ENCODE measurements at regions not wholly inside any gene's neighbourhood (a gene's known extent, or its start where the extent isn't known, plus 50 kb on each side); places are given as distances from the start of the nearest gene placed in this dataset.

GRCh38 chr5:8908055-8908683 is 637.7 kb downstream of the SEMA5A start:
- no peak for DNase-seq (ENCODE audit: low read depth)

GRCh38 chr5:8912106-8912505 is 633.8 kb downstream of the SEMA5A start:
- DNase-seq (ENCODE audit: low read depth): no peak

GRCh38 chr5:8913522-8913921 is 632.4 kb downstream of the SEMA5A start:
- no peak for DNase-seq (ENCODE audit: low read depth)

DNA sequence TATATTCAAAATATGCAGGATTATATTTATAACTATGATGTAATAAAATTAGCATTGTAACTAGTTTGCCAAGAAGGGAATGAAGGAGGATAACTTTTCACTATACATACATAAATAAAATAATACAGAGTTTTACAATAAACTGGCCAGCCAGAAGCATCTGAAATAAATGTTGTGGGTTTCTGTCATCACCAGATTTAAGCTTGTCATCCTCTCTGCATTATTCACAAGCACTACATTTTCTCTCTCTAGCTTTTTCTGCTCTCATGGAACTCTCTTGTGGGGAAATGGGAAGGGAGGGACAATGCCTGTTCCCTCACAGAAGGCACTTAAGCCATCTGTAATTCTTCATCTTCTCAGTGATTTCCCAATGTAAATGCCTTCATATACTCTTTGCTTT is 626.8 kb downstream of the SEMA5A start:
- no peak for DNase-seq (ENCODE audit: low read depth)

- no peak for DNase-seq (ENCODE audit: low read depth)
These were observed 622.3 kb downstream of the SEMA5A start for GRCh38 chr5:8923526-8923925.

DNA sequence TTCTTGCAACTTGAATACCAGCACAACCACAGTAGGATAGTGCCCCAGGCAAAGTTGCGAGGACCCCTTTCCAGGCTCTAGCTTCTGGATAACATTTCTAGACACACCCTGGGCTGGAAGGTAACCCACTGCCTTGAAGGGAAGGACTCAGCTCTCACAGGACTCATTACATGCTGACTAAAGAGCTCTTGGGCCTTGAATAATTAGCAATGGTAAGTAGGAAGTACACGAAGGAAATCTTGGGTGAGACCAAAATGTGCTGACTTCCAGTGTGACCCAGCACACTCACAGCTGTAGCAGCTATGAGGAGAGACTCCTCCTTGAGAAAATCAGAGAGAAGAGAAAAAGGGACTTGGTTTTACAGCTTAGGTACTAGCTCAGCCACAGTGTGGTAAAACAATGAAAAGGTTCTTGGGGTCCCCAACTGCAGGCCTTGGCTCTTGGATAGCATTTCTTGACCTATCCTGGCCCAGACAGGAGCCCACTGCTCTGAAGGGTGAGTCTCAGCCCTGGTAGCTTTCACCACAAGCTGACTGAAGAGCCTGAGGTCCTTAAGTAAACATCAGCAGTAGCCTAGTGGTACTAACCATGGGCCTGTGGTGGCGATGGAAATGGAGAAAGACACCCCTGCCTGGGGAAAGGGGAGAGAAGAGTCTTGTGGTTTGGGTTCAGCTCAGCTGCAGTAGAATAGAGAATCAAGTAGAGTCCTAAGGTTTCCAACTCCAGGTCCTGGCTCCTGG is 621.7 kb downstream of the SEMA5A start:
- DNase-seq (ENCODE audit: low read depth): no peak

GRCh38 chr5:8930021-8930420 is 615.9 kb downstream of the SEMA5A start:
- no peak for DNase-seq (ENCODE audit: low read depth)

GRCh38 chr5:8934455-8934854 is 611.4 kb downstream of the SEMA5A start:
- no peak for DNase-seq (ENCODE audit: low read depth)

DNA sequence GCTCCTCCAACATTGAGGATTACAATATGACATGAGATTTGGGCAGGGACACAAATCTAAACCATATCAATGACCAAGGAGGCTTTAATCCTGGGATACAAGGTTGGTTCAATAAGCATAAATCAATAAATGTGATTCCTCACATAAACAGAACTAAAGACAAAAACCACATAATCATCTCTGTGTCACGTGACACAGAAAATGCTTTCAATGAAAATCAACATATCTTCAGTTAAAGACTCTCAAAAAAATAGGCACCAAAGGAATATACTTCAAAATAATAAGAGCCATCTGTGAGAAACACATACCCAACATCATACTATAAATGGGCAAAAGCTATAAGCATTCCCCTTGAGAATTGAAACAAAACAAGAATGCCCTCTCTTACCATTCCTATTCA is 604.9 kb downstream of the SEMA5A start:
- DNase-seq (ENCODE audit: low read depth): no peak

DNA sequence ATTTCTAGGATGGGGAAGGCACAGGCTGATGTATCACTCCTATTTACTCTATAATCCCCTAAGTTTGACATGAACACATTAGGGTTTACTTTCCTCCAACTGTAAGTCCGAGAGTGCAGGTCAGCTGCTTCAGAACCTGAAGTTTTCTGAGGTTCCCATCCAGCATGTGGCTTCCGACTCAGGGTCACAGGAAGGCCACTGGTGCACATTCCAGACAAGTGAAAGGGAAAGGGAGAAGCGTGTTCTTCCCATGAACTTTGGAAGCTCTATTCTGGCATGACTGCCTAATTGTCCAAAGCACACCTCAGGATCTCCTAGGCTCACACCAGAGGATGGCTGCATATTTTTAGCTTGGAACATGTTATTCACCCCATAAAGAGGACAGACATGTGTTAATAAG is 602.6 kb downstream of the SEMA5A start:
- DNase-seq (ENCODE audit: low read depth): no peak

- no peak for DNase-seq (ENCODE audit: low read depth)
These were observed 601.9 kb downstream of the SEMA5A start for GRCh38 chr5:8944005-8944404.

- DNase-seq (ENCODE audit: low read depth): no peak
These were observed 599.9 kb downstream of the SEMA5A start for GRCh38 chr5:8945972-8946371.

DNA sequence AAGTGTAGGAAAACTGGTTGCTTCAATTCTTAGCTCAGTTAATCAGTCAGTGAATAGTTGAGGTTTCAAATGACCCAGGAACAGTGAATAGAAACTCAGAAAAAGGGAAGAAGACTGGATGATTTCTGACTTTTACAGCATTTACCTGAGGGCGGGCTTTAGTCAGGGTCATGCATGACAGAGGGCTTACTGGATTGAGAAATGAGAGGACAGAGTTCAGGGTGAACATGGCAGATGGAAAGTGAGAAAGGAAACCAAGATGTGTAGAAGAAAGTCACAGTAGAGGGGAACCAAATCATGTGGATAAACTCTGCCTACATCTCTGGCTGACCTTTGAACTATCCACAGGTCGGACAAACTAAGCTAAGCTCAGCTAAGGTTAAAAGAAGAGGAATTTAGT is 596.0 kb downstream of the SEMA5A start:
- DNase-seq (ENCODE audit: low read depth): no peak

GRCh38 chr5:8952147-8952546 is 593.7 kb downstream of the SEMA5A start:
- DNase-seq (ENCODE audit: low read depth): no peak

DNA sequence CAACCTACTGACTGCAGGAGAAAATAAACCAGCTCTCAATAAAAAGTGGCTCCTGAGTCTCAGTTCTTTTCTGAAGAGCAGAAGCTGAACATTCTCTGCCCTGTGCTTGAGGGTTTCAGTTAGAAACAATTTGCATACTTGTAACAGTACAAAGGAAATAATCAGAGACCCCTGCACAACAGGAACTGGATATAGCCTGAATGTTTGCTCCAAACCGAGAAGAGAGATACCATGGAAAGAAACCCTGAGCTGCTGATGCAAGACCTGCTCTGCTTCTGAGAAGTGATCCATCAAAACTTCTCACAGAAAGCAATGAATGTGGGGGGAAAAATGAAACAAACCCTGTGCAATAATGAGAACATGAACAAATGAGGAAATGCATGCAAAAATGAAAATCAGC is 592.9 kb downstream of the SEMA5A start:
- DNase-seq (ENCODE audit: low read depth): no peak

DNA sequence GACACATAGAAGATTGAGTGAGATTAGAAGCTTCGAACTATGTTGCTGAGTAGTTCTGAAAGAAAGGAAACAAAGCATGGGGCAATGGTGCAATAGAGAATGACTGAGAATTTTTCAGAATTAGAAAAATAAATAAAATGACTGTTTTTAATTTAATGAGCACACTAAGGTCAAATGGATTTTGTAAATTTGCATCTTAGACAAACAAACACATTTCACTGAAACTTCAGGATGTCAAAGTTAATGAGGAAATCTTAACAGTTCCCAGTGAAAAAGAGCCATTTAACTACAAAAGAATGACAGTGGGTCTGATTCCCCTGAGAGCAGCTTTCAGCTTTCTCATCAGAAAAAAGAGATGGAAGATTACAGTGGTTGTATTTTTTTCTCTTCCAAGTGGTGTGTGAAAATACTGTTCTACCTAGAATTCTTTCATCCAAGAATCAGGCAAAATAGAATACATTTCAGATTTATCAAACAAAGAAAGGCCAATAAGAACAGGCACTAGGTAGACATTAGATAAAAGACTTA is 591.9 kb downstream of the SEMA5A start:
- no peak for DNase-seq (ENCODE audit: low read depth)

- DNase-seq (ENCODE audit: low read depth): no peak
These were observed 591.1 kb downstream of the SEMA5A start for GRCh38 chr5:8954801-8955200.

DNA sequence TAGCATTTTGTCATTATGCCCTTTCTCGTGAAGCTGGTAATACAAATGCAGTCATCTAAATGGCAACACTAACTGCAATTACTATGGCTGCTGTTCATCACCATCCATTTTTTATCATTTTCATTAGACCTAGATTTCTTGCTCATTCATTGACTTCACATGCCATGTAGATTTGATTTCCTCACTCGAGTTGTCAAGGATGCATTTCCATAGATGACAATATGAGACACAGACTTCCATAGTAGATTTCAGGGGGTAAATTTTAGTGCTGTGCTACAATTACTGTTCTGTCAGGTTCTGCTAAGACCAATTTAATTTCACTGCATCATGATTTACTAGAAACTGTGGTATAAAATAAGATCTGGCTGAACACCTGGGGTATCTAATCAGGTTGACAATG is 589.2 kb downstream of the SEMA5A start:
- DNase-seq (ENCODE audit: low read depth): no peak

- no peak for DNase-seq (ENCODE audit: low read depth)
These were observed 587.3 kb downstream of the SEMA5A start for GRCh38 chr5:8958602-8959001.

- DNase-seq (ENCODE audit: low read depth): no peak
These were observed 584.7 kb downstream of the SEMA5A start for GRCh38 chr5:8961219-8961618.

GRCh38 chr5:8961956-8962355 is 583.9 kb downstream of the SEMA5A start:
- no peak for DNase-seq (ENCODE audit: low read depth)

- DNase-seq (ENCODE audit: low read depth): no peak
These were observed 564.9 kb downstream of the SEMA5A start for GRCh38 chr5:8981016-8981415.

DNA sequence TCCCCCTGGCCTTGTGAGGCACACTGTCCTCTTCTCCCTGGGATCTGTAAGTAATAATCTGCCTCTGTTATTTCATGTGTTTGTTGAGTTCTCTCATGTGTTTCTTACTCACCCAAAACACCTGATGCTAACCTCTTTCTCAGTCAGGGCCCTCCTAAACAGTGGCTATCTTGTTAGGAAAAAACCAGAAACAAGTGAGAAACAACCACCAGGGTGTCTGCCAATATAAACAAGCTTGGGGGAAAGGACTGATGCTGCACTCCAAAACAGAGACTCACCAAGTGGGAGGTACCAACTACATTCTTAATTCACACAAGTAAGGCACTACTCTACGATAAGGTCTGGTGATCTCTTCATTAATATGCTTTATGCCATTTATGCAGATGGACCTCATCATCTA is 564.4 kb downstream of the SEMA5A start:
- no peak for DNase-seq (ENCODE audit: low read depth)

DNA sequence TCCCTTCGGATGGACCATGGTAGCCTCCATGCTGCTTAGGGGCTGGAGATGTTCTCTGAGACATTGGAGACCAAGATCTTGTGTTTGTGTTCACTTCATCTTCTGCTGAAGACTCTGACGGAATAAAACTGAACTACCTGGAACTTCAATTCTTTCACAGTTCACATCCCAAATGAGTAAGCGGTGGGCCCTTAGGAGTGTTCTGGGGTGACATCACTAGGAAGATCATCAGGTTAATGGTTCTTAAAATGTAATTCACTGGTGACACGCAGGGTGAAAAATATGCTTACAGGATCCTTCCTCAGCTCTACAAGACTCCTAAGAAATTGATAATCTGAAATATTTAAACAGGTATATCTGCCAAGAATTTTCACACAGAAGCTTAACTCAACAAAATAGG is 561.5 kb downstream of the SEMA5A start:
- no peak for DNase-seq (ENCODE audit: low read depth)

Data from activated T-helper 9 cell treated with anti-CD3 and anti-CD28 coated beads, Interleukin-2, amount 50 U/mL, for 16 hours (primary cell).